ENCODE measurements at regions not wholly inside any gene's neighbourhood (a gene's known extent, or its start where the extent isn't known, plus 50 kb on each side); places are given as distances from the start of the nearest gene placed in this dataset.

GRCh38 chr3:124172816-124173215 lies 180.9 kb upstream of the ROPN1 start:
- H3K9me3 Mint-ChIP-seq = no peaks in the 10 kb centered on the region
- ATAC-seq (no peak), DNase-seq (ENCODE audit: low spot score in 2 of 2) (no peak)
- H3K4me3 Mint-ChIP-seq = no peak overlapping the region
- H3K36me3 Mint-ChIP-seq = no peaks in the 10 kb centered on the region
- no peaks in the 10 kb centered on the region for H3K4me1 Mint-ChIP-seq
- no peak overlapping the region for H3K27ac Mint-ChIP-seq

GRCh38 chr3:124174476-124174875 lies 182.6 kb upstream of the ROPN1 start:
- Mint-ChIP-seq H3K27ac (no peak overlapping the region), H3K4me3 (no peak overlapping the region), H3K36me3 (no peaks in the 10 kb centered on the region), H3K9me3 (no peaks in the 10 kb centered on the region), H3K4me1 (no peaks in the 10 kb centered on the region)
- no peak for DNase-seq (ENCODE audit: low spot score in 2 of 2)
- no peak for ATAC-seq

- no peaks in the 10 kb centered on the region for H3K9me3 Mint-ChIP-seq
- no peak overlapping the region for H3K27ac Mint-ChIP-seq
- no peaks in the 10 kb centered on the region for H3K4me1 Mint-ChIP-seq
- no peak for ATAC-seq
- H3K36me3 Mint-ChIP-seq = no peaks in the 10 kb centered on the region
- no peak overlapping the region for H3K4me3 Mint-ChIP-seq
- no peak for DNase-seq (ENCODE audit: low spot score in 2 of 2)
These were observed 183.3 kb upstream of the ROPN1 start for GRCh38 chr3:124174910-124175874.

- H3K27ac Mint-ChIP-seq = no peak overlapping the region
- H3K36me3 Mint-ChIP-seq = no peaks in the 10 kb centered on the region
- no peak for ATAC-seq
- H3K4me3 Mint-ChIP-seq = no peak overlapping the region
- H3K4me1 Mint-ChIP-seq = no peaks in the 10 kb centered on the region
- no peaks in the 10 kb centered on the region for H3K9me3 Mint-ChIP-seq
- DNase-seq (ENCODE audit: low spot score in 2 of 2) = no peak
These were observed 185.1 kb upstream of the ROPN1 start for GRCh38 chr3:124177071-124177470.

- Mint-ChIP-seq H3K36me3 (no peaks in the 10 kb centered on the region), H3K27ac (no peak overlapping the region), H3K4me3 (no peak overlapping the region), H3K4me1 (no peaks in the 10 kb centered on the region), H3K9me3 (no peaks in the 10 kb centered on the region)
- ATAC-seq (no peak), DNase-seq (ENCODE audit: low spot score in 2 of 2) (no peak)
These were observed 186.6 kb upstream of the ROPN1 start for GRCh38 chr3:124178531-124178930.

- Mint-ChIP-seq H3K36me3 (no peaks in the 10 kb centered on the region), H3K9me3 (no peaks in the 10 kb centered on the region), H3K4me3 (no peak overlapping the region), H3K4me1 (no peaks in the 10 kb centered on the region), H3K27ac (no peak overlapping the region)
- ATAC-seq = no peak
- DNase-seq (ENCODE audit: low spot score in 2 of 2) = no peak
These were observed 208.5 kb upstream of the ROPN1 start for GRCh38 chr3:124200407-124200806.

GRCh38 chr3:124201226-124201625 lies 209.3 kb upstream of the ROPN1 start:
- Mint-ChIP-seq H3K36me3 (no peaks in the 10 kb centered on the region), H3K4me3 (no peak overlapping the region), H3K4me1 (no peaks in the 10 kb centered on the region), H3K27ac (no peak overlapping the region), H3K9me3 (no peaks in the 10 kb centered on the region)
- ATAC-seq = no peak
- no peak for DNase-seq (ENCODE audit: low spot score in 2 of 2)

GRCh38 chr3:124201786-124202185 lies 209.9 kb upstream of the ROPN1 start:
- Mint-ChIP-seq H3K36me3 (no peaks in the 10 kb centered on the region), H3K27ac (no peak overlapping the region), H3K9me3 (no peaks in the 10 kb centered on the region), H3K4me1 (no peaks in the 10 kb centered on the region), H3K4me3 (no peak overlapping the region)
- no peak for ATAC-seq
- DNase-seq (ENCODE audit: low spot score in 2 of 2) = no peak

GRCh38 chr3:124202754-124203153 lies 210.8 kb upstream of the ROPN1 start:
- Mint-ChIP-seq H3K27ac (no peak overlapping the region), H3K36me3 (no peaks in the 10 kb centered on the region), H3K4me3 (no peak overlapping the region), H3K4me1 (no peaks in the 10 kb centered on the region), H3K9me3 (no peaks in the 10 kb centered on the region)
- ATAC-seq (no peak), DNase-seq (ENCODE audit: low spot score in 2 of 2) (no peak)

GRCh38 chr3:124203292-124203691 lies 211.4 kb upstream of the ROPN1 start:
- no peaks in the 10 kb centered on the region for H3K9me3 Mint-ChIP-seq
- no peaks in the 10 kb centered on the region for H3K36me3 Mint-ChIP-seq
- DNase-seq (ENCODE audit: low spot score in 2 of 2) (no peak), ATAC-seq (no peak)
- H3K4me3 Mint-ChIP-seq = no peak overlapping the region
- H3K4me1 Mint-ChIP-seq = no peaks in the 10 kb centered on the region
- no peak overlapping the region for H3K27ac Mint-ChIP-seq

- no peaks in the 10 kb centered on the region for H3K4me1 Mint-ChIP-seq
- no peaks in the 10 kb centered on the region for H3K36me3 Mint-ChIP-seq
- no peaks in the 10 kb centered on the region for H3K9me3 Mint-ChIP-seq
- no peak for ATAC-seq
- no peak overlapping the region for H3K4me3 Mint-ChIP-seq
- DNase-seq (ENCODE audit: low spot score in 2 of 2) = no peak
- H3K27ac Mint-ChIP-seq = no peak overlapping the region
These were observed 214.5 kb upstream of the ROPN1 start for GRCh38 chr3:124206225-124207055.

GRCh38 chr3:124207077-124207476 lies 215.2 kb upstream of the ROPN1 start:
- no peak for ATAC-seq
- H3K27ac Mint-ChIP-seq = no peak overlapping the region
- no peaks in the 10 kb centered on the region for H3K9me3 Mint-ChIP-seq
- H3K4me1 Mint-ChIP-seq = no peaks in the 10 kb centered on the region
- H3K36me3 Mint-ChIP-seq = no peaks in the 10 kb centered on the region
- no peak for DNase-seq (ENCODE audit: low spot score in 2 of 2)
- no peak overlapping the region for H3K4me3 Mint-ChIP-seq

GRCh38 chr3:124207873-124208485 lies 216.1 kb upstream of the ROPN1 start:
- ATAC-seq = no peak

GRCh38 chr3:124209426-124209825 lies 217.5 kb upstream of the ROPN1 start:
- Mint-ChIP-seq H3K4me1 (no peaks in the 10 kb centered on the region), H3K4me3 (no peak overlapping the region), H3K27ac (no peak overlapping the region), H3K36me3 (no peaks in the 10 kb centered on the region), H3K9me3 (no peaks in the 10 kb centered on the region)
- ATAC-seq (no peak), DNase-seq (ENCODE audit: low spot score in 2 of 2) (no peak)

More at GRCh38 chr3:124207873-124208485, 216.1 kb upstream of the ROPN1 start:
- H3K36me3 Mint-ChIP-seq = no peaks in the 10 kb centered on the region
- H3K9me3 Mint-ChIP-seq = no peaks in the 10 kb centered on the region
- H3K4me1 Mint-ChIP-seq = no peaks in the 10 kb centered on the region
- no peak overlapping the region for H3K27ac Mint-ChIP-seq
- H3K4me3 Mint-ChIP-seq = no peak overlapping the region
- no peak for DNase-seq (ENCODE audit: low spot score in 2 of 2)

GRCh38 chr3:124210899-124211298 lies 219.0 kb upstream of the ROPN1 start:
- Mint-ChIP-seq H3K36me3 (no peaks in the 10 kb centered on the region), H3K27ac (no peak overlapping the region), H3K4me1 (no peaks in the 10 kb centered on the region), H3K4me3 (no peak overlapping the region), H3K9me3 (no peaks in the 10 kb centered on the region)
- ATAC-seq = no peak
- DNase-seq (ENCODE audit: low spot score in 2 of 2) = no peak

Data from stimulated activated effector memory CD8-positive, alpha-beta T cell treated with anti-CD3 and anti-CD28 coated beads, Interleukin-12 subunit alpha, Interleukin-12 subunit beta, amount 100 ng/mL, for 72 hours (primary cell).